ENCODE measurements at regions not wholly inside any gene's neighbourhood (a gene's known extent, or its start where the extent isn't known, plus 50 kb on each side); places are given as distances from the start of the nearest gene placed in this dataset.

GRCh38 chrX:99001286-99001685, 1408.8 kb downstream of the PCDH19 start:
- no peak overlapping the region for H3K27ac ChIP-seq
- H3K4me1 ChIP-seq (ENCODE audit: low read depth), result no peaks in the 10 kb centered on the region
- DNase-seq (ENCODE audit: low read depth in 1 of 2, low spot score in 1 of 2), result no peak
- H3K4me3 ChIP-seq, result no peak overlapping the region
- no peaks in the 10 kb centered on the region for H3K27me3 ChIP-seq
- no peak for TF ChIP-seq CTCF (IDR thresholded peaks at IDR 0.05; ENCODE audit: low read depth, low read length)
- H3K9me3 ChIP-seq (ENCODE audit: low read depth), result no peaks in the 10 kb centered on the region
- H3K36me3 ChIP-seq, result no peaks in the 10 kb centered on the region

GRCh38 chrX:98962996-98963395, 1447.1 kb downstream of the PCDH19 start:
- TF ChIP-seq CTCF (IDR thresholded peaks at IDR 0.05; ENCODE audit: low read depth, low read length), result no peak
- Histone ChIP-seq H3K27me3 (no peaks in the 10 kb centered on the region), H3K4me1 (ENCODE audit: low read depth) (no peaks in the 10 kb centered on the region), H3K27ac (no peak overlapping the region), H3K4me3 (no peak overlapping the region), H3K36me3 (no peaks in the 10 kb centered on the region), H3K9me3 (ENCODE audit: low read depth) (no peaks in the 10 kb centered on the region)
- no peak for DNase-seq (ENCODE audit: low read depth in 1 of 2, low spot score in 1 of 2)

GRCh38 chrX:98956014-98956413, 1454.1 kb downstream of the PCDH19 start:
- no peak overlapping the region for H3K4me3 ChIP-seq
- no peak for TF ChIP-seq CTCF (IDR thresholded peaks at IDR 0.05; ENCODE audit: low read depth, low read length)
- no peak for DNase-seq (ENCODE audit: low read depth in 1 of 2, low spot score in 1 of 2)
- H3K27me3 ChIP-seq, result no peaks in the 10 kb centered on the region
- H3K27ac ChIP-seq, result no peak overlapping the region
- no peaks in the 10 kb centered on the region for H3K4me1 ChIP-seq (ENCODE audit: low read depth)
- no peaks in the 10 kb centered on the region for H3K9me3 ChIP-seq (ENCODE audit: low read depth)
- no peaks in the 10 kb centered on the region for H3K36me3 ChIP-seq

GRCh38 chrX:98939456-98939855, 1470.6 kb downstream of the PCDH19 start:
- Histone ChIP-seq H3K27me3 (no peaks in the 10 kb centered on the region), H3K27ac (no peak overlapping the region), H3K4me1 (ENCODE audit: low read depth) (no peaks in the 10 kb centered on the region), H3K9me3 (ENCODE audit: low read depth) (no peaks in the 10 kb centered on the region), H3K4me3 (no peak overlapping the region), H3K36me3 (no peaks in the 10 kb centered on the region)
- no peak for TF ChIP-seq CTCF (IDR thresholded peaks at IDR 0.05; ENCODE audit: low read depth, low read length)
- no peak for DNase-seq (ENCODE audit: low read depth in 1 of 2, low spot score in 1 of 2)

GRCh38 chrX:98931216-98931615, 1478.9 kb downstream of the PCDH19 start:
- DNase-seq (ENCODE audit: low read depth in 1 of 2, low spot score in 1 of 2), result no peak
- no peak overlapping the region for H3K4me3 ChIP-seq
- H3K4me1 ChIP-seq (ENCODE audit: low read depth), result no peaks in the 10 kb centered on the region
- no peaks in the 10 kb centered on the region for H3K36me3 ChIP-seq
- no peaks in the 10 kb centered on the region for H3K9me3 ChIP-seq (ENCODE audit: low read depth)
- H3K27me3 ChIP-seq, result no peaks in the 10 kb centered on the region
- no peak for TF ChIP-seq CTCF (IDR thresholded peaks at IDR 0.05; ENCODE audit: low read depth, low read length)
- H3K27ac ChIP-seq, result no peak overlapping the region

- H3K4me3 ChIP-seq, result no peak overlapping the region
- no peaks in the 10 kb centered on the region for H3K9me3 ChIP-seq (ENCODE audit: low read depth)
- no peaks in the 10 kb centered on the region for H3K36me3 ChIP-seq
- no peak for DNase-seq (ENCODE audit: low read depth in 1 of 2, low spot score in 1 of 2)
- no peaks in the 10 kb centered on the region for H3K27me3 ChIP-seq
- TF ChIP-seq CTCF (IDR thresholded peaks at IDR 0.05; ENCODE audit: low read depth, low read length), result no peak
- no peaks in the 10 kb centered on the region for H3K4me1 ChIP-seq (ENCODE audit: low read depth)
- no peak overlapping the region for H3K27ac ChIP-seq
These were observed 1485.6 kb downstream of the PCDH19 start for GRCh38 chrX:98924511-98924910.

All from cardiac muscle cell (in vitro differentiated cells and primary cell).